Testis (tissue), 2 donors: ENCODE measurements at regions not wholly inside any gene's neighbourhood (a gene's known extent, or its start where the extent isn't known, plus 50 kb on each side); places are given as distances from the start of the nearest gene placed in this dataset.

Experiments
- POLR2A ChIP-seq: fragments of 450-650 bp; IDR thresholded peaks from one replicate; pipeline ENCODE4 v1.6.1; 2017; ENCODE audit warnings: antibody characterized with exemption, mild to moderate bottlenecking, moderate library complexity
- TF ChIP-seq, protein P1 (sequence below), 3 experiments: fragments of 450-650 bp in 2 of 3; fragments of 200-600 bp in 1 of 3; sonication (generic) in 1 of 3; IDR thresholded peaks; one replicate each; pipeline ENCODE4 v1.5.1; 2016 to 2019; ENCODE audit warnings: antibody characterized with exemption in 3 of 3, mild to moderate bottlenecking in 2 of 3, moderate library complexity in 1 of 3

DNA sequence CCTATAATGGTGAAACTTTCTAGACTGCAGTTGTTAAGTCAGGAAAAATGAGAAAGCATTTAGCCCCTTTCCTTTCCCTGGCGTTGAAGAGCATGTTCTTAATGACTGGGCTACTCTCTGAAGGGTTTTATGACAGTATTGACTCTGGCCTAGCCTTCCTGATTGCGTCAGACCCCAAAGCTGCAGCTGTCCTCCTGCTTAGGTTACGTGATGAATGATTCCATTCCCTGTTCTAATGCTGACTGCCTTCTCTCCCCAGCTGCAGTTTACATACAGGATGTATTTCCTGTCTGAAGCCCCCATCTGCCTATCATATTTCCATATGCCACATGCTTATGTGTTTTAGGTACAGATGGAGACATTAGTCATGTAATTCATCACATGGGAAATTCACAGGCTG, 105.8 kb upstream of the EGFL6 start:
- TF ChIP-seq, protein P1, sequence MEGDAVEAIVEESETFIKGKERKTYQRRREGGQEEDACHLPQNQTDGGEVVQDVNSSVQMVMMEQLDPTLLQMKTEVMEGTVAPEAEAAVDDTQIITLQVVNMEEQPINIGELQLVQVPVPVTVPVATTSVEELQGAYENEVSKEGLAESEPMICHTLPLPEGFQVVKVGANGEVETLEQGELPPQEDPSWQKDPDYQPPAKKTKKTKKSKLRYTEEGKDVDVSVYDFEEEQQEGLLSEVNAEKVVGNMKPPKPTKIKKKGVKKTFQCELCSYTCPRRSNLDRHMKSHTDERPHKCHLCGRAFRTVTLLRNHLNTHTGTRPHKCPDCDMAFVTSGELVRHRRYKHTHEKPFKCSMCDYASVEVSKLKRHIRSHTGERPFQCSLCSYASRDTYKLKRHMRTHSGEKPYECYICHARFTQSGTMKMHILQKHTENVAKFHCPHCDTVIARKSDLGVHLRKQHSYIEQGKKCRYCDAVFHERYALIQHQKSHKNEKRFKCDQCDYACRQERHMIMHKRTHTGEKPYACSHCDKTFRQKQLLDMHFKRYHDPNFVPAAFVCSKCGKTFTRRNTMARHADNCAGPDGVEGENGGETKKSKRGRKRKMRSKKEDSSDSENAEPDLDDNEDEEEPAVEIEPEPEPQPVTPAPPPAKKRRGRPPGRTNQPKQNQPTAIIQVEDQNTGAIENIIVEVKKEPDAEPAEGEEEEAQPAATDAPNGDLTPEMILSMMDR (IDR thresholded peaks at IDR 0.05): no peak
- no peak for TF ChIP-seq POLR2A
